ENCODE measurements at regions not wholly inside any gene's neighbourhood (a gene's known extent, or its start where the extent isn't known, plus 50 kb on each side); places are given as distances from the start of the nearest gene placed in this dataset.

DNA sequence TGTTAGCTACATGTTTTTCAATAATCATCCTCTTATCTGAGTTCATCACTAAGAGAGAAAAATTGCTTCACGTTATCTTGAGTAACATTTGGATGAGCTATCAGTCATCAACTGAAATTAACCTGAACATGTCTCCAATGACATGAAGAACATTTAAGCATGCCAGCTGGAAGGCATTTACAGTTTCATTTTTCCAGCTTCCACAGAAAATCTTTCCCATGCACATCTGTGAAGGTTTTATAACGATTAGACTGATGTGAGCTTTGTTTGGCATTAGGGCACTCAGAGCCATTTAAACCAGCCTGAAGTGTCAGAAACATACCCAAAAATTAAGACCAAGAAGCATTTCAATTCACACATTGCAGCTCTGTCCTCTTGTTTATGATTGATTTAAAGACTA is 235.8 kb upstream of the ARHGEF26 start:
- TF ChIP-seq ESRRA (CRISPR knock-in tag; IDR thresholded peaks at IDR 0.05; ENCODE audit: borderline replicate concordance) (no peak), SMAD3 (CRISPR knock-in tag; IDR thresholded peaks at IDR 0.05; ENCODE audit: borderline replicate concordance) (no peak), CTCF (IDR thresholded peaks at IDR 0.05) (no peak), ZNF317 (CRISPR knock-in tag; IDR thresholded peaks at IDR 0.05; ENCODE audit: borderline replicate concordance, low read depth) (no peak), ETV6 (CRISPR knock-in tag; IDR thresholded peaks at IDR 0.05) (no peak), IRF2 (CRISPR knock-in tag; IDR thresholded peaks at IDR 0.05; ENCODE audit: borderline replicate concordance, low read depth) (no peak), SP1 (CRISPR knock-in tag; conservative IDR thresholded peaks at IDR 0.05) (no peak), NR2C2 (CRISPR knock-in tag; IDR thresholded peaks at IDR 0.05) (no peak), TEAD4 (CRISPR knock-in tag; IDR thresholded peaks at IDR 0.05) (no peak), USF2 (CRISPR knock-in tag; IDR thresholded peaks at IDR 0.05) (no peak), ZNF512 (CRISPR knock-in tag; IDR thresholded peaks at IDR 0.05; ENCODE audit: borderline replicate concordance) (no peak)

Data from WTC11 (cell line).